OCI-LY7 (cell line): ENCODE measurements at regions not wholly inside any gene's neighbourhood (a gene's known extent, or its start where the extent isn't known, plus 50 kb on each side); places are given as distances from the start of the nearest gene placed in this dataset.

Experiments used
- BruUV-seq: library from RNA; stranded (reverse); fragments of 400-500 nt; replicated peaks from 2 replicates; lab custom pipeline; 2021; lab: Mats Ljungman, UMichigan
- CTCF ChIA-PET: fragments of 300-600 bp; sonication (Branson Sonifier 250); formaldehyde crosslinking; loops from one replicate; lab custom pipeline; 2022; ENCODE audit warnings: antibody characterized with exemption; ENCODE audit not compliant: unreplicated experiment; lab: Charles Lee
- POLR2A ChIA-PET: fragments of 300-600 bp; sonication (Branson Sonifier 250); formaldehyde crosslinking; loops from one replicate; lab custom pipeline; 2022; ENCODE audit warnings: antibody characterized with exemption; lab: Charles Lee
- DNase-seq: peaks from one replicate; pipeline ENCODE4 v3.0.0-alpha.2; 2015; ENCODE audit warnings: low spot score
- H2AFZ ChIP-seq: fragments of 200-600 bp; sonication (generic), shearing (Covaris generic); 2 replicates; pipeline ENCODE4 v1.6.1; 2014; ENCODE audit warnings: mild to moderate bottlenecking, antibody characterized with exemption, low read length, moderate library complexity
- H3K27ac ChIP-seq: fragments of 200-600 bp; sonication (generic); 2 replicates; pipeline ENCODE4 v1.5.1; 2014; ENCODE audit warnings: mixed run types, low read depth, mild to moderate bottlenecking, moderate library complexity, low read length, inconsistent platforms; ENCODE audit not compliant: poor library complexity, severe bottlenecking
- H3K36me3 ChIP-seq: fragments of 200-600 bp; sonication (generic); 2 replicates; pipeline ENCODE4 v1.6.1; 2014; ENCODE audit warnings: mild to moderate bottlenecking, antibody characterized with exemption, low read length, moderate library complexity, mixed read lengths; ENCODE audit not compliant: insufficient read depth
- H3K4me1 ChIP-seq: fragments of 200-600 bp; sonication (generic); 2 replicates; pipeline ENCODE4 v1.5.1; 2014; ENCODE audit warnings: mild to moderate bottlenecking, low read length; ENCODE audit not compliant: insufficient read depth, poor library complexity, severe bottlenecking
- H3K4me2 ChIP-seq: fragments of 200-600 bp; sonication (generic); 2 replicates; pipeline ENCODE4 v1.6.1; 2014; ENCODE audit warnings: mild to moderate bottlenecking, low read length
- H3K4me3 ChIP-seq: fragments of 200-600 bp; sonication (generic); 2 replicates; pipeline ENCODE4 v1.5.1; 2014; ENCODE audit warnings: mild to moderate bottlenecking, low read depth, low read length; ENCODE audit not compliant: poor library complexity, severe bottlenecking
- H3K79me2 ChIP-seq: fragments of 200-600 bp; sonication (generic); 2 replicates; pipeline ENCODE4 v1.6.1; 2016; ENCODE audit warnings: low read depth, mild to moderate bottlenecking, low read length, moderate library complexity, mixed read lengths; ENCODE audit not compliant: insufficient read depth
- H3K9me2 ChIP-seq: fragments of 200-600 bp; sonication (generic); 2 replicates; pipeline ENCODE4 v1.6.1; 2016; ENCODE audit warnings: mild to moderate bottlenecking, low read length, mixed read lengths; ENCODE audit not compliant: insufficient read depth
- H3K9me3 ChIP-seq: fragments of 200-600 bp; sonication (generic); 2 replicates; pipeline ENCODE4 v1.6.1; 2014; ENCODE audit warnings: mild to moderate bottlenecking, mixed run types, low read length, mixed read lengths
- H4K20me1 ChIP-seq: fragments of 200-600 bp; sonication (generic); 2 replicates; pipeline ENCODE4 v1.6.1; 2014; ENCODE audit warnings: mild to moderate bottlenecking, antibody characterized with exemption, low read length, moderate library complexity, mixed read lengths; ENCODE audit not compliant: insufficient read depth
- EZH2phosphoT487 ChIP-seq: fragments of 200-600 bp; sonication (generic); IDR thresholded peaks from 2 replicates; pipeline ENCODE4 v1.6.1; 2018; ENCODE audit warnings: low read depth, borderline replicate concordance, mild to moderate bottlenecking, mixed run types, antibody characterized with exemption, low read length, moderate library complexity, mixed read lengths
- intact Hi-C: fragments of 100-400 bp; cut with micrococcal nuclease; formaldehyde crosslinking; loops from one replicate; pipeline ENCODE4 v1.10.0; 2022; ENCODE audit not compliant: unreplicated experiment
- TF ChIP-seq, protein P1 (sequence below): fragments of 200-600 bp; sonication (generic); conservative IDR thresholded peaks from 2 replicates; pipeline ENCODE4 v1.5.1; 2014; ENCODE audit warnings: mild to moderate bottlenecking, antibody characterized with exemption, low read length, moderate library complexity, mixed read lengths

- Histone ChIP-seq H3K9me3 (no peaks in the 10 kb centered on the region), H3K36me3 (no peaks in the 10 kb centered on the region), H4K20me1 (no peaks in the 10 kb centered on the region), H3K4me2 (no peak overlapping the region), H3K4me1 (no peaks in the 10 kb centered on the region), H3K4me3 (no peak overlapping the region), H3K27ac (no peak overlapping the region), H3K79me2 (no peaks in the 10 kb centered on the region), H2AFZ (no peak overlapping the region), H3K9me2 (no peaks in the 10 kb centered on the region)
- BruUV-seq, result no TSS peak
- TF ChIP-seq EZH2phosphoT487, result no peak
- TF ChIP-seq, protein P1, sequence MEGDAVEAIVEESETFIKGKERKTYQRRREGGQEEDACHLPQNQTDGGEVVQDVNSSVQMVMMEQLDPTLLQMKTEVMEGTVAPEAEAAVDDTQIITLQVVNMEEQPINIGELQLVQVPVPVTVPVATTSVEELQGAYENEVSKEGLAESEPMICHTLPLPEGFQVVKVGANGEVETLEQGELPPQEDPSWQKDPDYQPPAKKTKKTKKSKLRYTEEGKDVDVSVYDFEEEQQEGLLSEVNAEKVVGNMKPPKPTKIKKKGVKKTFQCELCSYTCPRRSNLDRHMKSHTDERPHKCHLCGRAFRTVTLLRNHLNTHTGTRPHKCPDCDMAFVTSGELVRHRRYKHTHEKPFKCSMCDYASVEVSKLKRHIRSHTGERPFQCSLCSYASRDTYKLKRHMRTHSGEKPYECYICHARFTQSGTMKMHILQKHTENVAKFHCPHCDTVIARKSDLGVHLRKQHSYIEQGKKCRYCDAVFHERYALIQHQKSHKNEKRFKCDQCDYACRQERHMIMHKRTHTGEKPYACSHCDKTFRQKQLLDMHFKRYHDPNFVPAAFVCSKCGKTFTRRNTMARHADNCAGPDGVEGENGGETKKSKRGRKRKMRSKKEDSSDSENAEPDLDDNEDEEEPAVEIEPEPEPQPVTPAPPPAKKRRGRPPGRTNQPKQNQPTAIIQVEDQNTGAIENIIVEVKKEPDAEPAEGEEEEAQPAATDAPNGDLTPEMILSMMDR, result no peak
- intact Hi-C loops, result no loop called here
- POLR2A ChIA-PET, result no interaction called here
- no peak for DNase-seq
- CTCF ChIA-PET, result no interaction called here
Measured at GRCh38 chr9:111176511-111176910, 138.2 kb upstream of the LPAR1 start.

DNA sequence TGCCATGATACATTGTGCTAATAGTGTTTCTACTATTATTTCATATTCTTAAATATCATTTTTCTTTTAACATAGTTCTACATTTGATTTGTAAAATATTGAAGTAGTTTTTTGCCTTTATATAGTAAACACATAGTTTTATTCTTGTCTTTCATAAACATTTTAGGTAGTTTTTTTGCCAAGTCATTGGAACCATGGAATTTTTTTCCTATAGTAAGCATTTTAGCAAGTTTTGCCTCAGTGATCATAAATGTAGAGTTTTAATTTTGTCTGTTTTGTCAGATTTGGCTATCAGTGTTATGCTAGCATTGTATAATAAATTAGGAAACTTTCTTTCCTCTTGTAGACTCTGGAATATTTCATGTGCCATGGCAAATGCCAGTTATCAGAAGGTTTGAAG lies 137.1 kb upstream of the LPAR1 start:
- no peak overlapping the region for H3K4me2 ChIP-seq
- H3K4me1 ChIP-seq, result no peaks in the 10 kb centered on the region
- no peak overlapping the region for H2AFZ ChIP-seq
- no peak for DNase-seq
- no peaks in the 10 kb centered on the region for H3K9me2 ChIP-seq
- intact Hi-C loops, result no loop called here
- ChIA-PET CTCF (no interaction called here), POLR2A (no interaction called here)
- no peak overlapping the region for H3K27ac ChIP-seq
- no TSS peak for BruUV-seq
- H3K4me3 ChIP-seq, result no peak overlapping the region
- TF ChIP-seq EZH2phosphoT487, result no peak
- TF ChIP-seq, protein P1, result no peak
- H4K20me1 ChIP-seq, result no peaks in the 10 kb centered on the region
- no peaks in the 10 kb centered on the region for H3K36me3 ChIP-seq
- no peaks in the 10 kb centered on the region for H3K9me3 ChIP-seq
- H3K79me2 ChIP-seq, result no peaks in the 10 kb centered on the region

GRCh38 chr9:111167341-111167740 lies 129.1 kb upstream of the LPAR1 start:
- H3K4me3 ChIP-seq, result no peak overlapping the region
- no TSS peak for BruUV-seq
- CTCF ChIA-PET, result no interaction called here

More at GRCh38 chr9:111167341-111167740, 129.1 kb upstream of the LPAR1 start:
- TF ChIP-seq, protein P1, result no peak
- no peak for TF ChIP-seq EZH2phosphoT487
- Histone ChIP-seq H3K9me3 (no peaks in the 10 kb centered on the region), H3K27ac (no peak overlapping the region), H3K36me3 (no peaks in the 10 kb centered on the region), H3K79me2 (no peaks in the 10 kb centered on the region), H3K4me1 (no peaks in the 10 kb centered on the region), H4K20me1 (no peaks in the 10 kb centered on the region), H2AFZ (no peak overlapping the region), H3K9me2 (no peaks in the 10 kb centered on the region), H3K4me2 (no peak overlapping the region)
- POLR2A ChIA-PET, result interaction anchor here (0.7 kb wide), 1 partner anchor 89 kb away, joined by 3 read pairs; no protein-coding TSS in a partner anchor
- intact Hi-C loops, result no loop called here
- DNase-seq, result no peak
